Right atrium auricular region (tissue), 2 donors: ENCODE measurements at regions not wholly inside any gene's neighbourhood (a gene's known extent, or its start where the extent isn't known, plus 50 kb on each side); places are given as distances from the start of the nearest gene placed in this dataset.
A peak's percentile ranks its signal among the peaks of the same experiment; 100 is the strongest.

ENCODE experiments used
- DNase-seq: peaks from one replicate; pipeline ENCODE4 v3.0.0-alpha.2; 2019; ENCODE audit warnings: low spot score
- H3K27ac ChIP-seq, 2 donors: fragments of 200-600 bp; sonication (generic); 1 replicate in 1 of 2; 2 replicates in 1 of 2; pipeline ENCODE4 v1.5.1; 2016 to 2019
- H3K27me3 ChIP-seq, 2 donors: fragments of 200-600 bp; sonication (generic); one replicate each; pipeline versions ENCODE4 v1.5.1 to v1.6.0; 2017 to 2019
- H3K36me3 ChIP-seq: fragments of 200-600 bp; sonication (generic); one replicate; pipeline ENCODE4 v1.5.1; 2016
- H3K4me1 ChIP-seq, 2 donors: fragments of 200-600 bp; sonication (generic); one replicate each; pipeline versions ENCODE4 v1.5.1 to v1.6.0; 2017 to 2019
- H3K4me3 ChIP-seq, 2 donors: fragments of 200-600 bp; sonication (generic); 1 replicate in 1 of 2; 2 replicates in 1 of 2; pipeline ENCODE4 v1.5.1; 2017 to 2019; ENCODE audit warnings: mild to moderate bottlenecking in 1 of 2, moderate library complexity in 1 of 2
- H3K9me3 ChIP-seq, 2 donors: fragments of 200-600 bp; sonication (generic); one replicate each; pipeline ENCODE4 v1.5.1; 2019
- CTCF ChIP-seq, 2 donors: fragments of 200-600 bp; sonication (generic); IDR thresholded peaks; one replicate each; pipeline ENCODE4 v1.5.1; 2019; ENCODE audit warnings: antibody characterized with exemption in 2 of 2

DNA sequence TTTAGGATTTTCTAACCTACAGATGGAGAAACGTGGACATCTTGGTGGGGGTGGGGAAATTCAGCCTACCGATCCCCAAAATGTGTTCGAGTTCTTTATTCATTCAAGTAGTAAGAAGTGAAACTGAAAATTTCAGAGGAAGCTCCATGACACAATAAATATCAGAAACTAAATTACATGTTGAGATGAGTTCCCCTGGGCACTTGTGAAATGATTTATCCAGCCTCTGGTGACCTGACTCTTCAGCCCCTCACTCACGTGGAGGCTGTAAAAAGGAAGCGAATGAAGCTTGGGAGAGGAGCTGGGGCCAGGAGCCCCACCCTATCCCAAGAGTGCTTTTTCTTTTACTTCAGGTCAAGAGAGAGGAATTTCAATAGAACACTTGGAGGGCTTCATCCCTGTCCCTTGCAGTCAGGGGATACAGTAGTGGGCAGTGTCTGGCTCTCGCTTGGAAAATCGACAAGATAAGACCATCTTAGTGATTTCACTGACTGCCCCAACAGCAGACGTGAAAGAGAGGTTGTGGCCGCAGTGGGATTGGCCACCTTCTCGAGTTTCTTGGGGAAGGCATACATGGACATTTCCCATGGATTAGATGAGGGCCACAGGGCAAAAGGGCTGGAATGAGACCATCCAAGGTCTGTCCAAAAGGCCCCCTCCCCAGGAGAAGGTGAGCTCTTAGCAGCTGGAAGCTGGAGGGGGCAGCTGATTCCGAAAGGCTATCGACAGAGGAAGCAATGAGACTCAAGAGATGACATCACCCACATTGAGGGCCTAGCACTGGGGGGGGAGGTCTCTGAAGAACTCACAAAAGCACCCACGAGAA lies 76.8 kb upstream of the SH3PXD2B start:
- TF ChIP-seq CTCF (IDR thresholded peaks at IDR 0.05), result no peak
- H3K27me3 ChIP-seq, result no peaks in the 10 kb centered on the region
- H3K4me1 ChIP-seq, result peaks cover 0 to 36% of the 10 kb centered on the region in 2 donors
- DNase-seq, result peak; percentile 36
- no peaks in the 10 kb centered on the region for H3K36me3 ChIP-seq
- no peak overlapping the region for H3K4me3 ChIP-seq
- no peak overlapping the region for H3K27ac ChIP-seq
- no peaks in the 10 kb centered on the region for H3K9me3 ChIP-seq

GRCh38 chr5:172530406-172530805 lies 76.1 kb upstream of the SH3PXD2B start:
- Histone ChIP-seq H3K36me3 (no peaks in the 10 kb centered on the region), H3K4me3 (no peak overlapping the region), H3K27ac (no peak overlapping the region), H3K9me3 (no peaks in the 10 kb centered on the region), H3K27me3 (no peaks in the 10 kb centered on the region), H3K4me1 (peaks cover 0 to 36% of the 10 kb centered on the region in 2 donors)
- DNase-seq, result peak; percentile 48
- TF ChIP-seq CTCF (IDR thresholded peaks at IDR 0.05), result no peak

DNA sequence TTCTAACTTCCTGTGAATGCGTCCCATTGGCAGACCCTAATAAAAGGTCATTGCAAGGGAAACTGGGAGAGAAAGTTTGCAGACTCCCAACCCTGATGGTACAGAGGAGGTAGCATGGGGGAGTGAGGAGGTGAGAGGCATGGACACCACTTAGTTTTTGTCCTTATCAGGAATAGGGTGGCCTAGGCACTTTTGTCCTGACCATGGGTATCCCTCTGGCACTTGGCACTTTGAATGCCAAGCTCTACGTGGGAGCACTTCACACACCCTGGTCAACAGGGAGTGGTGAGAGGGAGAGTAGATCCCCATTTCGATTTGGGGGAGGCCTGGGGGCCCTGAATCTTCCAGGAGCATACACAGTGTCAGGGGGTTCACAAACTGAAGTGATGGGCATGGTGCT lies 75.6 kb upstream of the SH3PXD2B start:
- Histone ChIP-seq H3K27me3 (no peaks in the 10 kb centered on the region), H3K36me3 (no peaks in the 10 kb centered on the region), H3K4me3 (no peak overlapping the region), H3K9me3 (no peaks in the 10 kb centered on the region), H3K27ac (no peak overlapping the region), H3K4me1 (peaks cover 0 to 33% of the 10 kb centered on the region in 2 donors)
- TF ChIP-seq CTCF (IDR thresholded peaks at IDR 0.05), result no peak
- peak; percentile 43 for DNase-seq

- no peaks in the 10 kb centered on the region for H3K36me3 ChIP-seq
- H3K9me3 ChIP-seq, result no peaks in the 10 kb centered on the region
- no peak for DNase-seq
- H3K27me3 ChIP-seq, result no peaks in the 10 kb centered on the region
- no peak for TF ChIP-seq CTCF (IDR thresholded peaks at IDR 0.05)
- no peak overlapping the region for H3K27ac ChIP-seq
- no peak overlapping the region for H3K4me3 ChIP-seq
- H3K4me1 ChIP-seq, result peaks cover 0 to 18% of the 10 kb centered on the region in 2 donors
Observed at GRCh38 chr5:172528440-172528839, 74.1 kb upstream of the SH3PXD2B start.

- Histone ChIP-seq H3K27ac (peak overlapping the region in 1 of 2 donors; percentile 8), H3K4me1 (peaks cover 0 to 9% of the 10 kb centered on the region in 2 donors)
- TF ChIP-seq CTCF (IDR thresholded peaks at IDR 0.05), result no peak
Observed at GRCh38 chr5:172527559-172527958, 73.2 kb upstream of the SH3PXD2B start.

DNA sequence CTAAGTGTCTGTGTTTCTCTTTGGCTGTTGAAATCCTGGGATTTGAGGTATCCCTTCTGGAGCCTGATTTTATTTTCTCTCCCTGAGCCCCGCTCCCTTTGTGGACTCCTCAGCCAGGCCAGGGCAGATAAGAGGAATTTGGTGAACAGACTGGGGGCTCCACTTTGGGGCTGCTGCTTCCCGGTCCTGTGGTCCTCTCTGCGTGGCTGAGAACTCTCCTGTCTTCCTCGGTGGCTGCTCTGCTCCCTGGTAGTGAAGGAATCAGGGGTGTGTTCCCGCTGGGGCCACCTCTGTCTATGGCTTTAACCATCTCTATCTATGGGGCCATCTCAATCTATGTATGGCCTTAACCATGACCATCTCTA lies 71.7 kb upstream of the SH3PXD2B start:
- no peak overlapping the region for H3K4me3 ChIP-seq
- H3K4me1 ChIP-seq, result peaks cover 0 to under 1% of the 10 kb centered on the region in 2 donors
- peak; percentile 18 for DNase-seq
- peaks cover 0 to 14% of the 10 kb centered on the region in 2 donors for H3K9me3 ChIP-seq
- no peaks in the 10 kb centered on the region for H3K27me3 ChIP-seq
- H3K36me3 ChIP-seq, result no peaks in the 10 kb centered on the region
- no peak overlapping the region for H3K27ac ChIP-seq
- TF ChIP-seq CTCF (IDR thresholded peaks at IDR 0.05), result no peak

More at GRCh38 chr5:172527559-172527958, 73.2 kb upstream of the SH3PXD2B start:
- Histone ChIP-seq H3K9me3 (no peaks in the 10 kb centered on the region), H3K27me3 (no peaks in the 10 kb centered on the region), H3K4me3 (no peak overlapping the region), H3K36me3 (no peaks in the 10 kb centered on the region)
- peak; percentile 18 for DNase-seq
